NCI-H526 treated with DMSO at 0.1 percent for 48 hours (cell line): ENCODE measurements at regions not wholly inside any gene's neighbourhood (a gene's known extent, or its start where the extent isn't known, plus 50 kb on each side); places are given as distances from the start of the nearest gene placed in this dataset.
"Not testable (repeated sequence)": the region's sequence is repeated elsewhere in the genome, so short reads cannot be mapped to it uniquely, and the experiment has no call there.

Experiments used
- DNase-seq: peaks from one replicate; lab custom pipeline; 2025; lab: John Stamatoyannopoulos, UW

GRCh38 chr15:59783774-59784520, 94.8 kb upstream of the BNIP2 start:
- DNase-seq = not testable (repeated sequence)

- DNase-seq = no peak
Measured at GRCh38 chr15:59779110-59779509, 90.0 kb upstream of the BNIP2 start.

GRCh38 chr15:59764775-59765174, 75.7 kb upstream of the BNIP2 start:
- no peak for DNase-seq

GRCh38 chr15:59762558-59762957, 73.4 kb upstream of the BNIP2 start:
- DNase-seq = no peak

GRCh38 chr15:59760256-59760655, 71.1 kb upstream of the BNIP2 start:
- DNase-seq = not testable (repeated sequence)

- no peak for DNase-seq
Measured at GRCh38 chr15:59751552-59752413, 62.7 kb upstream of the BNIP2 start.

- no peak for DNase-seq
Measured at GRCh38 chr15:59746777-59747176, 57.7 kb upstream of the BNIP2 start.

- peak; percentile 47 for DNase-seq
Measured at GRCh38 chr15:59741274-59741906, 52.3 kb upstream of the BNIP2 start.

GRCh38 chr15:59739557-59740186, 50.6 kb upstream of the BNIP2 start:
- no peak for DNase-seq
